ENCODE measurements at regions not wholly inside any gene's neighbourhood (a gene's known extent, or its start where the extent isn't known, plus 50 kb on each side); places are given as distances from the start of the nearest gene placed in this dataset.

DNA sequence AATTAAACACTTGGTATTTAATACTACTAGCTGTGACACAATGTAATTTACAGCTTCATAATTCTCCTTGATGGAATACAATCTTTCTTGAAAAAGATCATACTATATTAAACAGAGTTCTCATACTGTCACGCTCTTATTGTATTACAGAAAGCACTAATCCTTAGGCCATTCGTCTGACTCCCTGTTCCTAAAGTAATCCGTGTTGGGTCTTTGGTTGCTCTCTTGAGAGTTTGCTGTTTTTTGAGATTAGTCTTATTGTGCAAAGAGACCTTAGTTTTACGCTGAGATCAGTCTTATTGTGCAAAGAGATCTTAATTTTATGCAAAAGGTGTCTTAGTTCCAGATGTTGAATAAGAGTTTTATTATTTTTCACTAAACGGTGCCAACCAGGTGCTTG lies 190.6 kb downstream of the ISL1 start:
- TF ChIP-seq CTCF (IDR thresholded peaks at IDR 0.05): no peak
- TF ChIP-seq POLR2A (IDR thresholded peaks at IDR 0.05): no peak

All from prostate gland (tissue), 2 donors.